ENCODE measurements at regions not wholly inside any gene's neighbourhood (a gene's known extent, or its start where the extent isn't known, plus 50 kb on each side); places are given as distances from the start of the nearest gene placed in this dataset.

- TF ChIP-seq POLR2A (IDR thresholded peaks at IDR 0.05) (no peak), CTCF (IDR thresholded peaks at IDR 0.05) (no peak)
These were observed 101.9 kb upstream of the SCOC start for GRCh38 chr4:140271553-140271952.

Data from testis (tissue), 2 donors.